WTC11 (cell line): ENCODE measurements at regions not wholly inside any gene's neighbourhood (a gene's known extent, or its start where the extent isn't known, plus 50 kb on each side); places are given as distances from the start of the nearest gene placed in this dataset.

Experiments
- ATAC-seq: fragments of 200-7000 bp; cut with Tn5 transposase; 2 replicates; pipeline ENCODE4 v1.10.0; 2021; ENCODE audit warnings: mild to moderate bottlenecking, moderate library complexity
- CTCF ChIA-PET: fragments of 300-600 bp; sonication (Branson Sonifier 250); formaldehyde crosslinking; loops from one replicate; lab custom pipeline; 2021; ENCODE audit warnings: antibody characterized with exemption; lab: Charles Lee
- POLR2A ChIA-PET: fragments of 350-600 bp; sonication (Branson Sonifier 250); formaldehyde crosslinking; loops from one replicate; lab custom pipeline; 2021; ENCODE audit warnings: antibody characterized with exemption; lab: Charles Lee
- DNase-seq: peaks from one replicate; pipeline ENCODE4 v3.0.0; 2021; ENCODE audit warnings: low spot score
- H3K27ac Mint-ChIP-seq: 2 replicates; pipeline ENCODE4 v1.8.0; 2021; ENCODE audit warnings: mixed read lengths
- H3K27me3 Mint-ChIP-seq: 2 replicates; pipeline ENCODE4 v1.8.0; 2021; ENCODE audit warnings: low read depth, mild to moderate bottlenecking, moderate library complexity, mixed read lengths
- H3K36me3 Mint-ChIP-seq: 2 replicates; pipeline ENCODE4 v1.8.0; 2021; ENCODE audit warnings: mixed read lengths
- H3K4me1 Mint-ChIP-seq: 2 replicates; pipeline ENCODE4 v1.8.0; 2022; ENCODE audit warnings: mixed read lengths
- H3K4me3 Mint-ChIP-seq: 2 replicates; pipeline ENCODE4 v1.8.0; 2021; ENCODE audit warnings: mild to moderate bottlenecking, moderate library complexity, mixed read lengths
- H3K9me3 Mint-ChIP-seq: 2 replicates; pipeline ENCODE4 v1.8.0; 2021; ENCODE audit warnings: mixed read lengths
- ATF1 ChIP-seq: sonication (generic); formaldehyde crosslinking; IDR thresholded peaks from 2 replicates; pipeline ENCODE4 v1.8.1; 2023; ENCODE audit warnings: mild to moderate bottlenecking, moderate library complexity, missing genetic modification reagents
- ELF4 ChIP-seq: sonication (generic); formaldehyde crosslinking; IDR thresholded peaks from 2 replicates; pipeline ENCODE4 v1.8.1; 2022; ENCODE audit warnings: low read depth, mild to moderate bottlenecking, moderate library complexity, missing genetic modification reagents
- FOXJ3 ChIP-seq: sonication (generic); formaldehyde crosslinking; IDR thresholded peaks from 2 replicates; pipeline ENCODE4 v1.9.0; 2021; ENCODE audit warnings: missing genetic modification reagents, mild to moderate bottlenecking, borderline replicate concordance
- FOXP1 ChIP-seq: sonication (generic); formaldehyde crosslinking; IDR thresholded peaks from 2 replicates; pipeline ENCODE4 v1.8.0; 2022; ENCODE audit warnings: missing genetic modification reagents, mild to moderate bottlenecking, moderate library complexity, borderline replicate concordance
- GTF2I ChIP-seq: fragments of 250-450 bp; sonication (Bioruptor Pico); conservative IDR thresholded peaks from 2 replicates; pipeline ENCODE4 v1.4.0; 2021; ENCODE audit warnings: mild to moderate bottlenecking
- PRRX2 ChIP-seq: fragments of 250-450 bp; sonication (Bioruptor Pico); IDR thresholded peaks from 2 replicates; pipeline ENCODE4 v1.8.0; 2021; ENCODE audit warnings: mild to moderate bottlenecking
- RELA ChIP-seq: sonication (generic); formaldehyde crosslinking; IDR thresholded peaks from 2 replicates; pipeline ENCODE4 v1.8.1; 2022; ENCODE audit warnings: missing genetic modification reagents, mild to moderate bottlenecking, borderline replicate concordance
- SOX15 ChIP-seq: fragments of 250-450 bp; sonication (Bioruptor Pico); IDR thresholded peaks from 2 replicates; pipeline ENCODE4 v1.9.0; 2021; ENCODE audit warnings: mild to moderate bottlenecking
- TP53 ChIP-seq: sonication (generic); formaldehyde crosslinking; IDR thresholded peaks from 2 replicates; pipeline ENCODE4 v1.8.1; 2023; ENCODE audit warnings: mild to moderate bottlenecking, missing genetic modification reagents
- ZNF121 ChIP-seq: sonication (generic); formaldehyde crosslinking; IDR thresholded peaks from 2 replicates; pipeline ENCODE4 v1.8.0; 2023; ENCODE audit warnings: missing genetic modification reagents
- TF ChIP-seq, protein P1 (sequence below): fragments of 250-450 bp; sonication (Bioruptor Pico); IDR thresholded peaks from 2 replicates; pipeline ENCODE4 v1.9.0; 2021; ENCODE audit warnings: moderate library complexity, mild to moderate bottlenecking, inconsistent platforms, borderline replicate concordance
- TF ChIP-seq, protein P2 (sequence below): fragments of 200-600 bp; IDR thresholded peaks from 2 replicates; pipeline ENCODE4 v1.8.0; 2022; ENCODE audit warnings: antibody characterized with exemption
- TF ChIP-seq, protein P3 (sequence below): sonication (generic); formaldehyde crosslinking; IDR thresholded peaks from 2 replicates; pipeline ENCODE4 v1.8.0; 2022; ENCODE audit warnings: mild to moderate bottlenecking, missing genetic modification reagents
- TF ChIP-seq, protein P4 (sequence below): sonication (generic); formaldehyde crosslinking; IDR thresholded peaks from 2 replicates; pipeline ENCODE4 v1.8.1; 2022; ENCODE audit warnings: low read depth, missing genetic modification reagents, borderline replicate concordance
- TF ChIP-seq, protein P5 (sequence below): sonication (generic); formaldehyde crosslinking; IDR thresholded peaks from 2 replicates; pipeline ENCODE4 v1.8.0; 2022; ENCODE audit warnings: missing genetic modification reagents
- TF ChIP-seq, protein P6 (sequence below): sonication (generic); formaldehyde crosslinking; IDR thresholded peaks from 2 replicates; pipeline ENCODE4 v1.8.0; 2022; ENCODE audit warnings: mild to moderate bottlenecking, missing genetic modification reagents
- TF ChIP-seq, protein P7 (sequence below): sonication (generic); formaldehyde crosslinking; IDR thresholded peaks from 2 replicates; pipeline ENCODE4 v1.8.0; 2023; ENCODE audit warnings: missing genetic modification reagents

DNA sequence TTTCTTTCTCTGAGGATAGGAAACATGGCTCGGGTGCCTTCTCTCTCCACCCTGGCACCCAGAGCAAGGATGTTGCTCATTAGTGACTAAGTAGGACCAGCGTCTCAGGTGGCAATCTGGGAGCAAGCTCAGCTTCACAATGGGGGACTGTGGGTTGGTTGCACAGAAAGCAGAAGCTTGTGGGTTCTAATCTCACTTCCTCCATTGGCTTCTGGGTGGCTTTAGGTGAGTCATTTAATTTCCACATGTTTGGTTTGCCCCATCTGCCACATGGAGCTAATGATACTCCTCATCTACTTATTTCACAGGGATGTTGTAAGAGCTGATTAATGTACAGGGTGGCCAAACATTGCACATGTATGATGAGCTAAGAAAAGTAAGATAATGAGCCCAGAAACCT lies 54.8 kb upstream of the AKIRIN2 start:
- TF ChIP-seq, protein P1, sequence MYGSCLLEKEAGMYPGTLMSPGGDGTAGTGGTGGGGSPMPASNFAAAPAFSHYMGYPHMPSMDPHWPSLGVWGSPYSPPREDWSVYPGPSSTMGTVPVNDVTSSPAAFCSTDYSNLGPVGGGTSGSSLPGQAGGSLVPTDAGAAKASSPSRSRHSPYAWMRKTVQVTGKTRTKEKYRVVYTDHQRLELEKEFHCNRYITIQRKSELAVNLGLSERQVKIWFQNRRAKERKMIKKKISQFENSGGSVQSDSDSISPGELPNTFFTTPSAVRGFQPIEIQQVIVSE (CRISPR knock-in tag): no peak
- no peak for TF ChIP-seq PRRX2 (CRISPR knock-in tag)
- TF ChIP-seq FOXP1 (CRISPR knock-in tag): no peak
- TF ChIP-seq, protein P2, sequence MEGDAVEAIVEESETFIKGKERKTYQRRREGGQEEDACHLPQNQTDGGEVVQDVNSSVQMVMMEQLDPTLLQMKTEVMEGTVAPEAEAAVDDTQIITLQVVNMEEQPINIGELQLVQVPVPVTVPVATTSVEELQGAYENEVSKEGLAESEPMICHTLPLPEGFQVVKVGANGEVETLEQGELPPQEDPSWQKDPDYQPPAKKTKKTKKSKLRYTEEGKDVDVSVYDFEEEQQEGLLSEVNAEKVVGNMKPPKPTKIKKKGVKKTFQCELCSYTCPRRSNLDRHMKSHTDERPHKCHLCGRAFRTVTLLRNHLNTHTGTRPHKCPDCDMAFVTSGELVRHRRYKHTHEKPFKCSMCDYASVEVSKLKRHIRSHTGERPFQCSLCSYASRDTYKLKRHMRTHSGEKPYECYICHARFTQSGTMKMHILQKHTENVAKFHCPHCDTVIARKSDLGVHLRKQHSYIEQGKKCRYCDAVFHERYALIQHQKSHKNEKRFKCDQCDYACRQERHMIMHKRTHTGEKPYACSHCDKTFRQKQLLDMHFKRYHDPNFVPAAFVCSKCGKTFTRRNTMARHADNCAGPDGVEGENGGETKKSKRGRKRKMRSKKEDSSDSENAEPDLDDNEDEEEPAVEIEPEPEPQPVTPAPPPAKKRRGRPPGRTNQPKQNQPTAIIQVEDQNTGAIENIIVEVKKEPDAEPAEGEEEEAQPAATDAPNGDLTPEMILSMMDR: no peak
- TF ChIP-seq ATF1 (CRISPR knock-in tag): no peak
- TF ChIP-seq, protein P3, sequence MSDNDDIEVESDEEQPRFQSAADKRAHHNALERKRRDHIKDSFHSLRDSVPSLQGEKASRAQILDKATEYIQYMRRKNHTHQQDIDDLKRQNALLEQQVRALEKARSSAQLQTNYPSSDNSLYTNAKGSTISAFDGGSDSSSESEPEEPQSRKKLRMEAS (CRISPR knock-in tag): no peak
- no peak for TF ChIP-seq FOXJ3 (CRISPR knock-in tag)
- TF ChIP-seq GTF2I (CRISPR knock-in tag): no peak
- TF ChIP-seq RELA (CRISPR knock-in tag): no peak
- TF ChIP-seq, protein P4, sequence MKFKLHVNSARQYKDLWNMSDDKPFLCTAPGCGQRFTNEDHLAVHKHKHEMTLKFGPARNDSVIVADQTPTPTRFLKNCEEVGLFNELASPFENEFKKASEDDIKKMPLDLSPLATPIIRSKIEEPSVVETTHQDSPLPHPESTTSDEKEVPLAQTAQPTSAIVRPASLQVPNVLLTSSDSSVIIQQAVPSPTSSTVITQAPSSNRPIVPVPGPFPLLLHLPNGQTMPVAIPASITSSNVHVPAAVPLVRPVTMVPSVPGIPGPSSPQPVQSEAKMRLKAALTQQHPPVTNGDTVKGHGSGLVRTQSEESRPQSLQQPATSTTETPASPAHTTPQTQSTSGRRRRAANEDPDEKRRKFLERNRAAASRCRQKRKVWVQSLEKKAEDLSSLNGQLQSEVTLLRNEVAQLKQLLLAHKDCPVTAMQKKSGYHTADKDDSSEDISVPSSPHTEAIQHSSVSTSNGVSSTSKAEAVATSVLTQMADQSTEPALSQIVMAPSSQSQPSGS (CRISPR knock-in tag): no peak
- TF ChIP-seq TP53 (CRISPR knock-in tag): no peak
- no peak for TF ChIP-seq ZNF121
- TF ChIP-seq, protein P5, sequence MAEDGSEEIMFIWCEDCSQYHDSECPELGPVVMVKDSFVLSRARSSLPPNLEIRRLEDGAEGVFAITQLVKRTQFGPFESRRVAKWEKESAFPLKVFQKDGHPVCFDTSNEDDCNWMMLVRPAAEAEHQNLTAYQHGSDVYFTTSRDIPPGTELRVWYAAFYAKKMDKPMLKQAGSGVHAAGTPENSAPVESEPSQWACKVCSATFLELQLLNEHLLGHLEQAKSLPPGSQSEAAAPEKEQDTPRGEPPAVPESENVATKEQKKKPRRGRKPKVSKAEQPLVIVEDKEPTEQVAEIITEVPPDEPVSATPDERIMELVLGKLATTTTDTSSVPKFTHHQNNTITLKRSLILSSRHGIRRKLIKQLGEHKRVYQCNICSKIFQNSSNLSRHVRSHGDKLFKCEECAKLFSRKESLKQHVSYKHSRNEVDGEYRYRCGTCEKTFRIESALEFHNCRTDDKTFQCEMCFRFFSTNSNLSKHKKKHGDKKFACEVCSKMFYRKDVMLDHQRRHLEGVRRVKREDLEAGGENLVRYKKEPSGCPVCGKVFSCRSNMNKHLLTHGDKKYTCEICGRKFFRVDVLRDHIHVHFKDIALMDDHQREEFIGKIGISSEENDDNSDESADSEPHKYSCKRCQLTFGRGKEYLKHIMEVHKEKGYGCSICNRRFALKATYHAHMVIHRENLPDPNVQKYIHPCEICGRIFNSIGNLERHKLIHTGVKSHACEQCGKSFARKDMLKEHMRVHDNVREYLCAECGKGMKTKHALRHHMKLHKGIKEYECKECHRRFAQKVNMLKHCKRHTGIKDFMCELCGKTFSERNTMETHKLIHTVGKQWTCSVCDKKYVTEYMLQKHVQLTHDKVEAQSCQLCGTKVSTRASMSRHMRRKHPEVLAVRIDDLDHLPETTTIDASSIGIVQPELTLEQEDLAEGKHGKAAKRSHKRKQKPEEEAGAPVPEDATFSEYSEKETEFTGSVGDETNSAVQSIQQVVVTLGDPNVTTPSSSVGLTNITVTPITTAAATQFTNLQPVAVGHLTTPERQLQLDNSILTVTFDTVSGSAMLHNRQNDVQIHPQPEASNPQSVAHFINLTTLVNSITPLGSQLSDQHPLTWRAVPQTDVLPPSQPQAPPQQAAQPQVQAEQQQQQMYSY (CRISPR knock-in tag): no peak
- TF ChIP-seq SOX15 (CRISPR knock-in tag): no peak
- no peak for TF ChIP-seq ELF4 (CRISPR knock-in tag)
- TF ChIP-seq, protein P6, sequence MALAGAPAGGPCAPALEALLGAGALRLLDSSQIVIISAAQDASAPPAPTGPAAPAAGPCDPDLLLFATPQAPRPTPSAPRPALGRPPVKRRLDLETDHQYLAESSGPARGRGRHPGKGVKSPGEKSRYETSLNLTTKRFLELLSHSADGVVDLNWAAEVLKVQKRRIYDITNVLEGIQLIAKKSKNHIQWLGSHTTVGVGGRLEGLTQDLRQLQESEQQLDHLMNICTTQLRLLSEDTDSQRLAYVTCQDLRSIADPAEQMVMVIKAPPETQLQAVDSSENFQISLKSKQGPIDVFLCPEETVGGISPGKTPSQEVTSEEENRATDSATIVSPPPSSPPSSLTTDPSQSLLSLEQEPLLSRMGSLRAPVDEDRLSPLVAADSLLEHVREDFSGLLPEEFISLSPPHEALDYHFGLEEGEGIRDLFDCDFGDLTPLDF (CRISPR knock-in tag): no peak
- TF ChIP-seq, protein P7, sequence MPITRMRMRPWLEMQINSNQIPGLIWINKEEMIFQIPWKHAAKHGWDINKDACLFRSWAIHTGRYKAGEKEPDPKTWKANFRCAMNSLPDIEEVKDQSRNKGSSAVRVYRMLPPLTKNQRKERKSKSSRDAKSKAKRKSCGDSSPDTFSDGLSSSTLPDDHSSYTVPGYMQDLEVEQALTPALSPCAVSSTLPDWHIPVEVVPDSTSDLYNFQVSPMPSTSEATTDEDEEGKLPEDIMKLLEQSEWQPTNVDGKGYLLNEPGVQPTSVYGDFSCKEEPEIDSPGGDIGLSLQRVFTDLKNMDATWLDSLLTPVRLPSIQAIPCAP (CRISPR knock-in tag): no peak
- no peaks in the 10 kb centered on the region for H3K9me3 Mint-ChIP-seq
- ChIA-PET CTCF (interaction anchor here (0.7 kb wide), 1 partner anchor 94 kb away, joined by 3 read pairs; no protein-coding TSS in a partner anchor), POLR2A (interaction anchor here (0.9 to 1.2 kb wide), 2 partner anchors 34 to 54 kb away, joined by 3 read pairs; no protein-coding TSS in a partner anchor)
- H3K4me3 Mint-ChIP-seq: no peak overlapping the region
- ATAC-seq (no peak), DNase-seq (no peak)
- peaks cover 13% of the 10 kb centered on the region for H3K4me1 Mint-ChIP-seq
- 0 out of 2 replicates have a peak, but pooled peaks cover 2% of the 10 kb centered on the region for H3K36me3 Mint-ChIP-seq
- H3K27ac Mint-ChIP-seq: no peak overlapping the region
- H3K27me3 Mint-ChIP-seq: no peaks in the 10 kb centered on the region
